GM23338 (cell line): ENCODE measurements at regions not wholly inside any gene's neighbourhood (a gene's known extent, or its start where the extent isn't known, plus 50 kb on each side); places are given as distances from the start of the nearest gene placed in this dataset.

ENCODE experiments used
- ATAC-seq: fragments of 200-7000 bp; cut with Tn5 transposase; 3 replicates; pipeline ENCODE4 v1.9.1; 2020
- DNase-seq: peaks from one replicate; pipeline ENCODE4 v3.0.0-alpha.2; 2015; ENCODE audit warnings: low spot score
- H2AFZ ChIP-seq: fragments of 200-600 bp; sonication (generic); 2 replicates; pipeline ENCODE4 v1.8.0; 2016; ENCODE audit warnings: antibody characterized with exemption, mild to moderate bottlenecking, moderate library complexity
- H3F3A ChIP-seq: fragments of 200-600 bp; sonication (generic); replicated peaks from 2 replicates; pipeline ENCODE4 v1.8.0; 2017; ENCODE audit warnings: antibody characterized with exemption, mixed run types, low read depth
- H3K27ac ChIP-seq: fragments of 200-600 bp; sonication (generic); 2 replicates; pipeline ENCODE4 v1.6.1; 2016; ENCODE audit warnings: low read depth
- H3K27me3 ChIP-seq: fragments of 200-600 bp; sonication (generic); 2 replicates; pipeline ENCODE4 v1.8.0; 2016; ENCODE audit warnings: mild to moderate bottlenecking, mixed run types, moderate library complexity; ENCODE audit not compliant: insufficient read depth
- H3K36me3 ChIP-seq: fragments of 200-600 bp; sonication (generic); 2 replicates; pipeline ENCODE4 v1.8.0; 2016; ENCODE audit warnings: mild to moderate bottlenecking; ENCODE audit not compliant: insufficient read depth
- H3K4me1 ChIP-seq: fragments of 200-600 bp; sonication (generic); 2 replicates; pipeline ENCODE4 v1.8.0; 2016; ENCODE audit warnings: mild to moderate bottlenecking, moderate library complexity; ENCODE audit not compliant: insufficient read depth
- H3K4me2 ChIP-seq: fragments of 200-600 bp; sonication (generic); 2 replicates; pipeline ENCODE4 v1.7.1; 2017; ENCODE audit warnings: mixed run types
- H3K4me3 ChIP-seq: fragments of 200-600 bp; sonication (generic); 2 replicates; pipeline ENCODE4 v1.6.1; 2016; ENCODE audit warnings: mixed run types
- H3K79me2 ChIP-seq: fragments of 200-600 bp; sonication (generic); replicated peaks from 2 replicates; pipeline ENCODE4 v1.8.0; 2017; ENCODE audit warnings: mild to moderate bottlenecking; ENCODE audit not compliant: insufficient read depth
- H3K9me2 ChIP-seq: fragments of 200-600 bp; sonication (generic); 2 replicates; pipeline ENCODE4 v1.8.0; 2017; ENCODE audit not compliant: insufficient read depth
- H4K20me1 ChIP-seq: fragments of 200-600 bp; sonication (generic); replicated peaks from 2 replicates; pipeline ENCODE4 v1.8.0; 2017; ENCODE audit warnings: mild to moderate bottlenecking; ENCODE audit not compliant: insufficient read depth
- H3K27ac Mint-ChIP-seq: 2 replicates; pipeline ENCODE4 v1.8.0; 2020; ENCODE audit warnings: inconsistent platforms, mild to moderate bottlenecking, moderate library complexity, mixed read lengths
- H3K27me3 Mint-ChIP-seq: 3 replicates; pipeline ENCODE4 v1.8.0; 2022; ENCODE audit warnings: low read depth, mild to moderate bottlenecking, moderate library complexity, mixed read lengths, inconsistent platforms; ENCODE audit not compliant: insufficient read depth, poor library complexity
- H3K36me3 Mint-ChIP-seq: 3 replicates; pipeline ENCODE4 v1.8.0; 2021; ENCODE audit warnings: low read depth, mild to moderate bottlenecking, inconsistent platforms, moderate library complexity, mixed read lengths
- H3K4me1 Mint-ChIP-seq: 3 replicates; pipeline ENCODE4 v1.8.0; 2020; ENCODE audit warnings: mild to moderate bottlenecking, inconsistent platforms, mixed read lengths
- H3K4me3 Mint-ChIP-seq: 3 replicates; pipeline ENCODE4 v1.8.0; 2021; ENCODE audit warnings: moderate library complexity, mild to moderate bottlenecking, inconsistent platforms, mixed read lengths
- H3K9me3 Mint-ChIP-seq: 3 replicates; pipeline ENCODE4 v1.8.0; 2020; ENCODE audit warnings: moderate library complexity, mild to moderate bottlenecking, inconsistent platforms, mixed read lengths
- CREB1 ChIP-seq: fragments of 250-450 bp; sonication (Bioruptor Pico); IDR thresholded peaks from 2 replicates; pipeline ENCODE4 v1.5.0; 2020; ENCODE audit warnings: low read depth, mild to moderate bottlenecking, moderate library complexity
- CTCF ChIP-seq, 2 experiments: fragments of 200-600 bp in 1 of 2; sonication (generic) in 1 of 2; conservative IDR thresholded peaks; 2 replicates each; pipeline versions ENCODE4 v1.5.1 to v1.6.1; 2016 to 2017; ENCODE audit warnings: antibody characterized with exemption in 2 of 2, low read depth in 2 of 2, mild to moderate bottlenecking in 2 of 2, moderate library complexity in 1 of 2
- ETS1 ChIP-seq: IDR thresholded peaks from 2 replicates; pipeline ENCODE4 v1.6.1; 2016; ENCODE audit warnings: antibody characterized with exemption
- EZH2phosphoT487 ChIP-seq: fragments of 200-600 bp; sonication (generic); IDR thresholded peaks from one replicate; pipeline ENCODE4 v1.8.1; 2018; ENCODE audit warnings: antibody characterized with exemption; ENCODE audit not compliant: unreplicated experiment
- JUNB ChIP-seq: IDR thresholded peaks from one replicate; pipeline ENCODE4 v1.6.1; 2016; ENCODE audit warnings: antibody characterized with exemption; ENCODE audit not compliant: unreplicated experiment
- NANOG ChIP-seq: IDR thresholded peaks from 2 replicates; pipeline ENCODE4 v1.6.1; 2016; ENCODE audit warnings: antibody characterized with exemption, borderline replicate concordance
- POLR2AphosphoS5 ChIP-seq: IDR thresholded peaks from 2 replicates; pipeline ENCODE4 v1.6.1; 2016; ENCODE audit warnings: antibody characterized with exemption, low read depth
- REST ChIP-seq: IDR thresholded peaks from one replicate; pipeline ENCODE4 v1.6.1; 2018; ENCODE audit warnings: antibody characterized with exemption; ENCODE audit not compliant: unreplicated experiment
- STAT1 ChIP-seq: IDR thresholded peaks from one replicate; pipeline ENCODE4 v1.6.1; 2016; ENCODE audit warnings: antibody characterized with exemption; ENCODE audit not compliant: unreplicated experiment
- ZNF114 ChIP-seq: fragments of 250-450 bp; sonication (Bioruptor Pico); IDR thresholded peaks from 2 replicates; pipeline ENCODE4 v1.5.0; 2020; ENCODE audit warnings: mild to moderate bottlenecking, moderate library complexity
- ZNF331 ChIP-seq: fragments of 250-450 bp; sonication (Bioruptor Pico); IDR thresholded peaks from 2 replicates; pipeline ENCODE4 v1.5.0; 2020; ENCODE audit warnings: low read depth, mild to moderate bottlenecking, moderate library complexity

- no peak for TF ChIP-seq REST
- TF ChIP-seq CTCF (conservative IDR thresholded peaks at IDR 0.05; ENCODE audit: low read depth in 2 of 2), result no peak
- TF ChIP-seq ZNF331, result no peak
- TF ChIP-seq STAT1, result no peak
- TF ChIP-seq POLR2AphosphoS5, result no peak
Measured at GRCh38 chr18:4581966-4582365, 126.9 kb upstream of the DLGAP1 start (continued).

- Histone ChIP-seq H3K4me2 (no peak overlapping the region), H4K20me1 (no peaks in the 10 kb centered on the region), H2AFZ (no peak overlapping the region), H3K36me3 (no peaks in the 10 kb centered on the region; the same call in 1 of the 2 replicates), H3K4me1 (no peaks in the 10 kb centered on the region), H3F3A (no peaks in the 10 kb centered on the region), H3K79me2 (no peaks in the 10 kb centered on the region), H3K27ac (no peak overlapping the region), H3K4me3 (no peak overlapping the region), H3K9me2 (no peaks in the 10 kb centered on the region; the same call in 1 of the 2 replicates), H3K27me3 (no peaks in the 10 kb centered on the region)
- H3K36me3 Mint-ChIP-seq, result peaks cover 28% of the 10 kb centered on the region
- H3K27ac Mint-ChIP-seq, result no peak overlapping the region
- DNase-seq (no peak), ATAC-seq (no peak)
- peaks cover 4% of the 10 kb centered on the region; the same call in 2 of the 3 replicates for H3K4me1 Mint-ChIP-seq
- no peak overlapping the region for H3K4me3 Mint-ChIP-seq
- H3K27me3 Mint-ChIP-seq, result no peaks in the 10 kb centered on the region
- peaks cover 37% of the 10 kb centered on the region for H3K9me3 Mint-ChIP-seq
- no peak for TF ChIP-seq ZNF114 (CRISPR knock-in tag)
Measured at GRCh38 chr18:4578449-4578848, 123.3 kb upstream of the DLGAP1 start.

GRCh38 chr18:4573735-4574134 lies 118.6 kb upstream of the DLGAP1 start:
- no peak overlapping the region for H3K4me3 ChIP-seq
- H3F3A ChIP-seq, result no peaks in the 10 kb centered on the region
- Mint-ChIP-seq H3K4me3 (no peak overlapping the region), H3K27ac (no peak overlapping the region), H3K9me3 (peaks cover 45% of the 10 kb centered on the region), H3K36me3 (peaks cover 33% of the 10 kb centered on the region), H3K27me3 (no peaks in the 10 kb centered on the region), H3K4me1 (no peaks in the 10 kb centered on the region)
- no peak for ATAC-seq
- no peaks in the 10 kb centered on the region for H3K27me3 ChIP-seq
- H3K4me1 ChIP-seq, result no peaks in the 10 kb centered on the region
- H3K79me2 ChIP-seq, result no peaks in the 10 kb centered on the region
- H2AFZ ChIP-seq, result no peak overlapping the region
- DNase-seq, result no peak
- no peaks in the 10 kb centered on the region; the same call in 1 of the 2 replicates for H3K36me3 ChIP-seq
- H3K4me2 ChIP-seq, result no peak overlapping the region
- H3K27ac ChIP-seq, result no peak overlapping the region
- no peaks in the 10 kb centered on the region for H4K20me1 ChIP-seq
- H3K9me2 ChIP-seq, result no peaks in the 10 kb centered on the region; the same call in 1 of the 2 replicates
- no peak for TF ChIP-seq ZNF114 (CRISPR knock-in tag)
- TF ChIP-seq POLR2AphosphoS5, result no peak
- no peak for TF ChIP-seq CREB1 (CRISPR knock-in tag)
- no peak for TF ChIP-seq CTCF (conservative IDR thresholded peaks at IDR 0.05; ENCODE audit: low read depth in 2 of 2)
- TF ChIP-seq EZH2phosphoT487, result no peak
- TF ChIP-seq JUNB, result no peak
- no peak for TF ChIP-seq NANOG
- no peak for TF ChIP-seq ETS1
